EH (cell line): ENCODE measurements at regions not wholly inside any gene's neighbourhood (a gene's known extent, or its start where the extent isn't known, plus 50 kb on each side); places are given as distances from the start of the nearest gene placed in this dataset.
"Not testable (repeated sequence)": the region's sequence is repeated elsewhere in the genome, so short reads cannot be mapped to it uniquely, and the experiment has no call there.

ENCODE experiments used
- DNase-seq: peaks from one replicate; pipeline ENCODE4 v3.0.0-alpha.2; 2015; ENCODE audit warnings: low read depth

DNA sequence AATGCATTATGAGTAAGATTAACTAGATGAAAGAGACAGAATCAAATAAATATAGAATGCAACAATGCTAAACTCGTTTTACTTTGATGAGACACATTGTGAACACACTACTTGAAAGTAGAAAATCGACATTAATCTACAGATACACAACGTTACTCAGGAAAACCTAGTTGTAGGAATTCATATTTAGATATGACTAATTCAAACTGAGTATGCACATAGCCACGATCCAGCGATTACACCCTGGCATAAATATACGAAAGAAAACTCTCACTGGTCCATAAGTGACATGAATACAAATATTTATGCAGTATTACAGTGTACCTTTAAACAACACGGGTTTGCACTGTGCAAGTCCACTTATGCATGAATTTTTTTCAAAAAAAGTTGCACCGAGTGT lies 485.6 kb downstream of the TMX3 start:
- DNase-seq, result no peak

DNA sequence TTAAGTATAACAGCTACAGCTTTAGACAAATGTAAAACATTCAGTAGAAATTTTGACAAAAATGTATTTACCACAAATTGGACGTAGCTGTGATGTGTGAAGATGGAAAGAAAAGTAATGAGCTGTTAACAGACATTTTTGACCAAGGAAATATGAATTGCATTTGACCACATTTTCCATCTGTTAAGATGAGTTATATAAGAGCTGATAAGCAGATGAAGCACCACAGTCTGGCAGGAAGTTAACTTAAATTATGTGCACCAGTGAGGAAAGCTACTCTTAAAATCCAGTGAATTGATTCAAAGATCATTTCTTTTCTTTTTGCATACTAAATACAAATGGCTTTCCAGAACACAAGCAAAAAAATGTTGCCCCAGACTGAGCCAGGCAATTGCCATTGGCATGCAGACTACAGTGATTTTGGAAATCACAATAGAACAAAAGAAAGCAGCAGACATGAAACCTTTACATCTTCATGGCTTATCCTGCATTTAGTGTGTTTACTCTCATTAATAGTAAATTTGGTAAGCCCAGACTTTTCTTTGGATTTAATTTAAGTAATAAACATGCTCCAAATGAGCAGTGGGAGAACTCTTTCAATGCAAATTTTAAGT lies 493.7 kb downstream of the TMX3 start:
- DNase-seq, result peak; percentile 43

DNA sequence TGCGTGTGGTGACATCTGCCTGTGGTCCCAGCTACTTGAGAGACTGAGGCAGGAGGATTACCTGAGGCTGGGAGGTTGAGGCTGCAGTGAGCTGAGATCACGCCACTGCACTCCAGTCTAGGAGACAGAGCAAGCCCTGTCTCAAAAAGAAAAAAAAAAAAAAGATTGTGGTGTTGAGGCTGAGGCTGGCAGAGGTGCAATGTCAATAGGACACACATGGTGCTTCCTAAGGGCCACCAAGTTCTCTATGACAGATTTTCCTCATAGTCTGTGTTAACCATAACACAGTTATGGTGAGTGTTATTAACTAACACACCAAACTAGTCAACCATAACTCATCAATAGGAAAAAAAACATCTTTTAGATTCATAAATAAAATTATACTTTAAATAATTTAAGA lies 494.4 kb downstream of the TMX3 start:
- DNase-seq, result no peak

- peak; percentile 90 for DNase-seq
Observed at GRCh38 chr18:68219872-68220271, 495.0 kb downstream of the TMX3 start.

- peak; percentile 12 for DNase-seq
Observed at GRCh38 chr18:68219274-68219673, 495.6 kb downstream of the TMX3 start.

DNA sequence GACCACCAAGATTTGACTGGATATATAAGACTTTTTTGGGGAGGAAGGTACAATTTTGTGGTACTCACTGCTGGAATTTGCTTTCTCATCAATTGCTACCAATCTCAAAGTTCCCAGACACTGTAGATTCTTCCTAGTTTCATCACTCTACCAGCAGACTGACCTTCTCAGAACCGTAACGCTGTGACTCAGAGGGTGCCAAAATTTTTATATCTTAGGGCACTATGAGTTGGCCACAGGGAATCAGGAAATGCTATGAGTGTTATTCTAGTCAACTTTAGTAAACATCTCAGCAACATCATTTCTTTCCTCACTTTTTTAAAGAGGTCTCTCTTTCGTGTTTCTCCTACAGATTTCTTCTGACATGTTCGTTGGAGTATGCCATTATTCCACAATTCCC lies 499.0 kb downstream of the TMX3 start:
- DNase-seq, result peak; percentile 94

DNA sequence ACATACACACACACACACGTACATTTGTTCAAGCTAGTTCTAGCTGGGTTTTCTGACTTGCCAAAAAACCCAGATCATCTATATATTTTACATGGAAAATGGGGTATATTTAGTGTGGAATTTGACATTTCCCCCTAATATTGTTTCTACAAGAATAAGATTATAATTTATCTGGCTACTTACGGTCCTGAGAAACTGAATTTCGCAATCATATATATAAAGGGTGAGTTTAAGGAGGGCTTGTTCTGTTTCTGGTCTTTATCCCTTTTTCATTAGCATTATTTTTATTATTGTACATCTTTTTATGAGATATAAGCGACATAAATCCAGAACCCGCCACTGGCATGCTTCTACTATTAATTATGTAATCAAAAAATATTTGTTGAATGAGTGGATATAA lies 528.9 kb downstream of the TMX3 start:
- DNase-seq, result no peak

DNA sequence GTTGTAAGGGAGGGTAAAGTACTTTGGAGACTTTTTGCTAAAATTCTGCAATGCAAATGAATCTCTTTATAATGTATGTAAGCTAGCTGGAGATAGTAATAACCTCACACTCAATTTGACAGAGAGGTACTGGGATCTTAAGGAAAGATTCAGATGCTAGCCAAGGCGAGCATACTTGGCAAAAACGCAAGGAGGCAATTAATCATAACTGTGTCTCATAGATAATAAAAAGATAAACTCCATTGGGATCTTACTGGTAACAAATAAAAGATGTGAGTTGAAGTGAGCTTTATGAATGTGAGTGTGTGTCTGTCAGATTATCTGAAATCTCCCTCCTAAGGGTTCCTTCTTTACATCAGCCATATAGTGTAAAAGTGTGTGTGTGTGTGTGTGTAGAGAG lies 533.0 kb downstream of the TMX3 start:
- DNase-seq, result peak; percentile 55

DNA sequence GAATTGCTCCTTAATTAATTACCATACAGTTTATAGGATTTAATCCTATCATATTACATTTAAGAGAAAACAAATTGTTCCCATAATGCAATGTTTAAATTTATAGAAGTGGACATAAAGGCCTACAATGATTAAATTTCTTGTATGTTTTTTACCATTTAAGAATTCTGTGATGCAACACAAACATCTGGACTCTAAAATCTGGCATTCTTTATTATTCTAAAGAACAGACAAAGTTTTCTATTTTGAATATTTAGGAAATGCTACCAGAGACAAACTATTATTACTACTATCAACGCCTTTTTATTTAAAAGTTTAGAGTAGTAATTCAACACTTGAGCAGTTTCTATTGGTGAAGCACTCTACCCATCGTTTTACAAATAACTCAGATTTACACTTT lies 535.1 kb downstream of the TMX3 start:
- DNase-seq, result no peak

DNA sequence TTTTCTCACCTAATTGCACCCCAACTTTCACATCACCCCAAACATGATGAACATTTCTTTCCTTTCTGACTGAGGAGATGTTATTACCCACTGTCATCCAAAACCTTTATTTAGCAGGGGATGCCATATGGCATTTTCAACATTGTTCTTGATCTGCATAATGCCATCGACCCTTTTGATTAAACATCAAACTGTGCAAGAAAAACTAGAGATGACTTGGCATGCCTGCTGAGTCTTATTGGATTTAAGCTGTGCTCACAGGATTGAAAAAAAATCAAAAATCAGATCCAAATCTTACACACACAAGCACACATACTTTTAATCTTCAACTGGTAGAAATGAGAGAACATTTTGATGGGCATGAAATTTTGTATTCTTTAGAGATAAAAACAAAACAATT lies 536.0 kb downstream of the TMX3 start:
- DNase-seq, result no peak

GRCh38 chr18:68177807-68178702 lies 536.9 kb downstream of the TMX3 start:
- peak; percentile 99 for DNase-seq

DNA sequence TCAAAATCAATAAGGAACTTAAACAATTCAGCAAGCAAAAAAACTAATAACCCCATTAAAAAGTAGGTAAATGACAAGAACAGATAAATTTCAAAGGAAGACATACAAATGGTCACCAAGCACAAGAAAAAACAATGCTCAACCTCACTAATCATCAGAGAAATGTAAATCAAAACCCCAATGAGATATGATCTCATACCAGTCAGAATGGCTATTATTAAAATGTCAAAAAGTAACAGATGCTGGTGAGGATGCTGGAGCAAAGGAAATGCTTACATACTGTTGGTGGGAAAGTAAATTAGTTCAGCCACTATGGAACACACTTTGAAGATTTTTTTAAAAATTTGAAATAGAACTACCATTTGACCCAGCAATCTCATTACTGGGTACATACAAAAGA lies 538.0 kb downstream of the TMX3 start:
- DNase-seq, result peak; percentile 79

GRCh38 chr18:68172842-68173549 lies 541.9 kb downstream of the TMX3 start:
- no peak for DNase-seq

DNA sequence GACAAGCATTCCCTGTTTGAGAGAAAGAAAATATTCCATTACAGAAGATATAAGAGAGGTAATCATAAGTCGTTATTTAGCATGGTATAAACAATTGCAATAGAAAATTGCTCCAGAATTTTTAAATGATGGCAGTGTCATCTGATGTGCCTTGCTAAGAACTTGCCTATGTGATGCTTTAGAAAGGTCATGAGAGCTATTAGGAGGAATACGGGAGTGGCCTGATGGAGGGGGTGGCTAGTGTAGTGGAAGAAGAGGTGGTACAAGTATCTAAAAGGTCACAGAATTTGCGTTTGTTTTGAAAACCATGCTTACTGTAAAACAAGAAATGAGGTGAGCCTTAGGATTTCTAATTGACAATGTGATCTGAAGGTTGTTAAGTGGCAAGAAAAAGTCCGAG lies 550.0 kb downstream of the TMX3 start:
- DNase-seq, result no peak

GRCh38 chr18:68153821-68154220 lies 561.1 kb downstream of the TMX3 start:
- DNase-seq, result not testable (repeated sequence)

- no peak for DNase-seq
Observed at GRCh38 chr18:68152770-68153169, 562.1 kb downstream of the TMX3 start.

DNA sequence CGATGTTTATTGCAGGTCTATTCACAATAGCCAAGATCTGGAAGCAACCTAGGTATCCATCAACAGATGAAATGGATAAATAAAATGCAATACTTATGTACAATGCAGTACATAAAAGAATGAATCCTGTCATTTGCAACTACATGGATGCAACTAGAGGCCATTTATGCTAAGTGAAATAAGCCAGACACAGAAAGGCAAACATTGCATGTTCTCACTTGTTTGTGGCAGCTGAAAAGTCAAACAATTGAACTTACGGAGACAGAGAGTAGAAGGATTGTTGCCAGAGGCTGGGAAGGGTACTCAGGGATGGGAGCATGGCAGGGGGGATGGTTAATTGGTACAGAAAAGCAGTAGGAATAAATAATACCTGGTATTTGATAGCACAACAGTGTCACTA lies 563.9 kb downstream of the TMX3 start:
- DNase-seq, result no peak

GRCh38 chr18:68148863-68149262 lies 566.0 kb downstream of the TMX3 start:
- no peak for DNase-seq

DNA sequence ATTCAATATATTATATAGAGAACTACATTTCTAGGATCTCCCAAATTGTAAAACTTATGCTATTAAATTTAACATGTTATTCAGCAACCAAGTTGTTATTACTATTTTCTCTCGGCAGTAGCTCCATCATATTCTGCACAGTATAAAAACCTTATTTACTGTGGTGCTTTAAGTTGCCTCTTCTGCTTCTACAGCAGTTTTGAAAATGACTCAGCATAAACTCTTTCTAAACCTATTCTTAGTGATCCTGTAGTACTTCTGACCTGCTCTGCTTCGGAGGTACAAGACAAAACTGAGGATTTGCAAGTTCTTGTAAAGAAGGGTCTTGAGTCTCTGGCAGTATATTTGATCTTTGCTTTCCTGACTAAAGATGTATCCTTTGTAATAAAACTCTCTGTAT lies 567.2 kb downstream of the TMX3 start:
- DNase-seq, result peak; percentile 6

DNA sequence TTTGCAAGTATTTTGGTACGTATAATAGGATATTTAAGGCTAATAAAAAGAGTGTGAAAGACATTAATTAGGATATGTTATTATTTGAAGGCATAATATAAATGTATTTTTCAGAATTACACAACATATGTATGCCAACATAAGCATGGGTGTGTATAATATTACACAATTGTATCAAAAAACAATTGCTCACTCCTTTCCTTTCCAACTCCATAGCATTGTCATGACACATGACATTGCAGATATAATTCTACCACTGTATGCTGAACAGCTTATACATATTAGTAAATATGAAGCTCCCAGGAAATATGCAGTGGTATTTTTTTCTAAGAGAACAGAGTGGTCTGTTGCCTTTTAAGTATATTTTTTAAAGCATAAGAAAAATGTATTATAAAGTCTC lies 593.1 kb downstream of the TMX3 start:
- peak; percentile 40 for DNase-seq

- peak; percentile 7 for DNase-seq
Observed at GRCh38 chr18:68121308-68121707, 593.6 kb downstream of the TMX3 start.

DNA sequence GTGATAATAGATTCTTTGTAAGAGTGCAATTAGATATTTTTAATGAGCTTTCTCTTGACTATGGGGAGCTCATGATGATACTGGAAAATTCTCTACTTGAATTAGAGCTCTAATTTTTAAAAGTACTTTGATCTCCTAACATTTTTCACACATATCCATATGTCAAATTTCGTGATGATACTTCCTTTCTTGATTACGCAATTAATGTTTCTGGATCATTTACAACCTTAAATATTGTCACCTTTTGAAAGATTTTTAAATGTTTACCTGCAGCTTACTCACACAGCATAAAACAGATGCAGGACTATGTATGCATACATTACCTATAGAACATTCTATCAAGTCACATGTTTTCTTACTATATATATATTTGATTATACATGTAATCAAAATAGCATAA lies 598.5 kb upstream of the DSEL start:
- DNase-seq, result no peak

DNA sequence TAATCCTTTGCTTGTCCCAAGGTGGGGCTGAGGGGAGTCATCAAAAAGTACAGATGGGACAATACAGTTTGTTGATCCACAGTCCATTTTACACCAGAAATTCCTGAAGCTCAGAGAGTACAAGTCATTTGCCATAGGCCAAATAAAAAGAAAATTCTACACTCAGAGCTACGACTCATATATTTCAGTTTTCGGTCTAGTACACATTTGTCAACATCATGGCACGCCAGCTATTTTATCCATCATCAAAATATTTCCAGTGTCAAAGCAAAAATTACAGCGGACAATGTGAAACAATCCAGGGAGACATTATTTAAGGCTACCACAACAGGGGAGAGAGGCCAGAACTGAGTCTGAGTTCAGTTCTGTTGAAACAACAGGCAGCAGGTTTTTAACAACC lies 587.5 kb upstream of the DSEL start:
- peak; percentile 60 for DNase-seq
